ENCODE measurements at regions not wholly inside any gene's neighbourhood (a gene's known extent, or its start where the extent isn't known, plus 50 kb on each side); places are given as distances from the start of the nearest gene placed in this dataset.
A peak's percentile ranks its signal among the peaks of the same experiment; 100 is the strongest.

- no peak for DNase-seq
Observed at GRCh38 chr10:4568086-4568485, 257.9 kb upstream of the AKR1E2 start.

GRCh38 chr10:4567637-4568036 lies 258.4 kb upstream of the AKR1E2 start:
- DNase-seq: no peak

DNA sequence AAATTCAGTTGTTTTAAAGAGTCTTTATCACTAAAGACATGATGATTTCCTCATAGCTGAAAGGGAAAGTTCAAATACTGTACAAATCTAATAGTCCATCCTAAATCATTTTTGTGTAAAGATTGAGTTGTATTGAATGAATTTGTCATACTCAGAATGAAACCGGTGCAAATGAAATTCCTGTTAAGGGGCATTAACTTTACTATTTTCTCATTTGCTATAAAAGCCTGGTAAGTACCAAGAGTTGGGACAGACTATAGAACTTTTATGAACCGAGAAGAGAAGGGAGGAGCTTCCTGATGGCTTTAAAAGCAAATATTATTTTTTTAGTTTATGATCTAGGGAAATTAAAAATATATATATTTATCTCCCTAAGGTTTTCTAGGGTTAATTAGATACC lies 260.0 kb upstream of the AKR1E2 start:
- no peak for DNase-seq

GRCh38 chr10:4561296-4561695 lies 264.7 kb upstream of the AKR1E2 start:
- no peak for DNase-seq

- no peak for DNase-seq
Observed at GRCh38 chr10:4557469-4557868, 268.5 kb upstream of the AKR1E2 start.

- DNase-seq: no peak
Observed at GRCh38 chr10:4556527-4556926, 269.5 kb upstream of the AKR1E2 start.

DNA sequence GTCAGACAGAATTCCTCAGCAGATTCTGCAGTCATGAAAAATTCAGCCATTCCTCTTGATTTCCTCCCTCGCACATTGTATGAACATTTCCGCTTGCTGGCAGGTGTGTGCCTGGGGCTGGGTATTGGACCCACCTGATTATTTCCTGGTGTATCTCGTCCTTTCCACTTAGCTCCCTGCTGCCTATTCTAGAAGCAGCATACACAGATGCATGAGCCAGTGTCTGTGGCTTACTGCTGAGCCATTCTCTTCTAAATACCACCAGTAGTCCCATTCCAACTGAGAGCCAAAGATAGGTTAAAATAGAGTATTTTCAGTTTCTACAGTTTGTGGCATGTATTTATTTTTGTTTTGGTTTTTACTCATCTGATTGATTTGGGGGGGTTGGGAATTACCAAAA lies 270.1 kb upstream of the AKR1E2 start:
- no peak for DNase-seq

- no peak for DNase-seq
Observed at GRCh38 chr10:4549139-4549653, 276.8 kb upstream of the AKR1E2 start.

GRCh38 chr10:4546931-4547330 lies 279.1 kb upstream of the AKR1E2 start:
- DNase-seq: no peak

- DNase-seq: peak; percentile 27 to 46
Observed at GRCh38 chr10:4546500-4546899, 279.5 kb upstream of the AKR1E2 start.

- DNase-seq: no peak
Observed at GRCh38 chr10:4545062-4545461, 280.9 kb upstream of the AKR1E2 start.

GRCh38 chr10:4543938-4544533 lies 282.0 kb upstream of the AKR1E2 start:
- no peak for DNase-seq

DNA sequence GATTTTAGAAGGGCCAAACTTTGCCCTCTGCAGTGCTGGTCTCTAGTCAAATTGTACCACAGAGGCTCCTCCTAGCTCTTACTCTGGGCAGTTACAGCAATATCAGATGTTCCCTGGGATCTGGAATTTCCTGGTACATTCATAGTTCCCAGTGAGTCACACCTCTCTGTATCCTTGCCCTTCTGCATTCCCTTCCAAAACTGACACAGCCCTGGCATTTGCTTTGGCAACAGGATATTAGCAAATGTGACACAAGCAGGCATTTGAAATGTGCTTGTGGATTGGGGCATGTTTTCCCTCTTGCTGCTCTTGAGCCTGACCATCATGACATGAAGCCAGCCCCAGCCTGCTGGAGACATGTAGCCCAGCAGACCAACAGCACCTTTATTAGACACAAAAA lies 284.7 kb upstream of the AKR1E2 start:
- DNase-seq: no peak

DNA sequence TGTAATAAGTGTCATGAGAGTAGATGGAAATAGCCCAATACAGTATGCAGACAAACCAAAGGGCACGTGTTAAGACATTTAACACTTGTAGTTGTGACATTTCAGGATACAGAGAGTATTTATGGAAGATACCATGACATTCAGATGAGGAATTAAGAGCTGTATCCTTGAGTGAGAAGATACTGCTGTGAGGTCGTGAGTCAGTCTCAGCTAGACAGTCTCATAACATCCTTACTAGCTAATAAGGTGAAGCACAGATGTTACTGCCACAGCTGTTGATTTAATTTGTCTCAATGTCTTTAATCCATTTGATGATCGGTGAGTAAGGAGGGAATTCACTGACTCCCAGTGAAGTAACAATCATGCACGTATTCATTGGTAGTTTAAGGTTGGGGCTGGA lies 288.0 kb upstream of the AKR1E2 start:
- DNase-seq: no peak

DNA sequence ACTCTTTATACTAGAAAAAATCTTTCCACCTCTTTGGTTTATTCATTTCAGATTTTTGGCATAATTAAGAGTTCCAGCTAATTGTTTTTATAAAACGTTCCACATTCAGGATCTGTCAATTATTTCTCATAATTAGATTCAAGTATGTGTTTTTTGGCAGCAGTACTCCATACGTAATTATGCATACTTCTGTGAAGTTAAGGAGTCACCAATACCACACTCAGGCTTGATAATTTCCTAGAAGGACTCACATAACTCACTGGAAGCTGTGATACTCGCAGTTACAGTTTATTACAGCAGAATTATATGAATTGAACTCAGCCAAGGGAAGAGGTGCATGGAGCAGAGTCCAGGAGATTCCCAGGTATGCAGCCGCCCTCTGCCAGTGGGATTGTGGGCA lies 290.5 kb upstream of the AKR1E2 start:
- no peak for DNase-seq

DNA sequence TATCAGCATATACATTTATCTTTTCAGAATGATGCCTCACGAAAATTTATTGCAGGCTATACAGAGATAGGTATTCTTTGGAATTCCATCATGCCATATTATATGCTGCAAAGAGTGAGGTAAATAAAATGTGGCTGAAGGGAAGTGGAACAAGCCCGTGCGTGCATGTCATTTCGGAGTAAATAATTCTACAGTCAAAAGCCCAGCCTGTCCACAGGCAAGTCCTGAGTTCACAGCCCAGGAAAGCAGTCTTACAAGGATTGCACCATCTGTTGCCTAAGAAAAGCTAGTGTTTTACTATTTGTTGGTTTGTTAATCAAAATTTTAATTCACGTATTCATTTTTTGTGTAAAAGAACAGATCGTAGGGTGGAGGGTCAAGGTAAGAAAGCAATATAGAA lies 292.4 kb upstream of the AKR1E2 start:
- no peak for DNase-seq

- no peak for DNase-seq
Observed at GRCh38 chr10:4532976-4533375, 293.0 kb upstream of the AKR1E2 start.

- no peak for DNase-seq
Observed at GRCh38 chr10:4532467-4532866, 293.5 kb upstream of the AKR1E2 start.

- DNase-seq: no peak
Observed at GRCh38 chr10:4532011-4532410, 294.0 kb upstream of the AKR1E2 start.

DNA sequence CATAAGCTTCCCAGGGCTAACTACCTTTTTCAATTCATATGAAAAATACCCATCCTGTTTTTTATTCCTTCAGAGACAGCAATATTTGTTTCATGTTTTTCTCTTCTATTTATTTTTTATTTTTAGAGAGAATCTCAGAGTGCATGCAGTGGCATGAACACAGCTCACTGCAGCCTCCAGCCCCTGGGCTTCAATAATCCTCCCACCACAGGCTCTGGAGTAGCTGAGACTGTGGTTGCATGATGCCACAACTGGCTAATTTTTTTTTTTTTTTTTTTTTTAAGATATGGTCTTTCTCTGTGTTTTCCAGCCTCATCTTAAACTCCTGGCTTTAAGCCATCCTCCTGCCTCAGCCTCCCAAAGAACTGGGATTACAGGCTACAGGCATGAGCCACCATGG lies 296.7 kb upstream of the AKR1E2 start:
- no peak for DNase-seq

- DNase-seq: no peak
Observed at GRCh38 chr10:4527281-4527970, 298.6 kb upstream of the AKR1E2 start.

DNA sequence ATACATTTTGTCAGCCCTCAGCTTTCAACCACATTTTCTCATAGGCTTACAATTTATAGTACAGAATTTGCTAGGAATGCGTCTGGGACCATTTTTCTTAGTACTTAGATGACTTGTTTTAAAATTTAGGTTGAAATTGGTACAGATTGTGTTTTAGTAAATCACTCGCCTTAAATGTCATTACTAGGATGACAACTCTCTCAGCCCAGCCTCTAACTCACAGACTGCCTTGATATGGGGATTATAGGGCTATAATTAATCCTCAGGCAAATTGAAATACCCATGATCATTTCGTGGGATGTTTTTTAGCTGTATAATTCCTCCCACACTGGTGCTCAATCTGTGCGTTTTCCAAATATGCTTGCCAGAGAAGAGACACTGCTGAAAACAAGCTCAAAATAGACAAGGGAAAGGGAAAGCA lies 299.7 kb upstream of the AKR1E2 start:
- no peak for DNase-seq

DNA sequence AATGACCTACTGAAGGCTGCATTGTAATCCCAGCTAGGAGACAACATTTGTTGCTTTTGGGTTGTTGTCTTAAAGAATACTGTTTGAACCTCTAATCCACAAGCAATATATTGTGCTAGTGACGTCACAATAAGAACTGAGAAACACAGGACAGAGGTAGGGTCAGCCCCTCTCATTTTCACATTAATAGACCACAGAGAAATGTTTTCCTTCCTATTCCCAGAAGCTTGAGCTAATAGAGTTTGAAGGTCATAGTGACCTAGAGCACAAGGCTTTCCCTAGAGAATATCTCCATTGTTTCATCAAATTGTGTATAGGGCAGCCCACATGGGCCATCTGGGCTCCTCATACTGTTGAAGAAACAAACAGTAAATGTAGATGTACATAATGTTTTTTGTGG lies 300.9 kb upstream of the AKR1E2 start:
- no peak for DNase-seq

DNA sequence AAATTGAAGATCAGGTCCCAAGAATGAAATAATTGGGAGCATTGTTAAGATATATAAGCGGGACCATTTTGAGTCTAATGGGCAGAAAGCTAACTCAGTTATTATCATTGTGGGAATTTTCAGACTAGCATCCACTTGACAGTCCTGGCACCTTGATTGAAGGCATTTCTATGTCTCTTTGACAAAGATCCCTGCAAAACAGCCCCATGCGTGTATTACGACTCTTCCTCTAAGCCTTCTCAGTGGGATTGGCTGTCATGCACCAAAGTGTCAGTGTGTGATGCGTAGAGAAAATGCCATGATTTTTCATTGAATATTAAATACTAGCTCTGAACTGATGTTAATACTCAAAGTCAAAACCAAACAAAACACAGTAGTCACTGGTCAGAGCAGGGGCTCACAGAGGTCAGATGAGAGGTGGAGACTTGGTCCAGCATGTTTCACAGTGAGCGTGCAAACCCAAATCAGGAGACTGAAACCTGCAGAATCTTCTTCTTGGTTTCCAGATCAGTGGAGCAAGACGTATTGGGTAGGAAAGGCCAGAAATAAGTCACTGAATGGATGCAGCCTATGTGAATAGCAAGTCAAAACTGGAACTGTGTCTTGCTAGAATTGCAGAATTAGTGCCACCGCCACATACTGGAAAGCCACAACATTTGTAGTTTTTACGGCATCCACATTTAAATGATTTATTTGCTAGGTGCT lies 303.6 kb upstream of the AKR1E2 start:
- DNase-seq: no peak
